ENCODE measurements at regions not wholly inside any gene's neighbourhood (a gene's known extent, or its start where the extent isn't known, plus 50 kb on each side); places are given as distances from the start of the nearest gene placed in this dataset.
"Not testable (repeated sequence)": the region's sequence is repeated elsewhere in the genome, so short reads cannot be mapped to it uniquely, and the experiment has no call there.

- ATAC-seq (peak in 2 of 3 donors; percentile 32 to 49), DNase-seq (peak in 1 of 2 donors; percentile 15)
- WGBS (ENCODE audit: insufficient coverage), result 77% methylated on average over 43 of the region's 43 CpGs
Observed at GRCh38 chr17:83024218-83024971, 55.0 kb upstream of the METRNL start.

GRCh38 chr17:83025636-83026280 lies 53.7 kb upstream of the METRNL start:
- peak overlapping the region; percentile 46 for H3K4me3 Mint-ChIP-seq
- H3K4me1 Mint-ChIP-seq, result peaks cover 16 to 33% of the 10 kb centered on the region in 2 donors
- no peaks in the 10 kb centered on the region for H3K27me3 ChIP-seq (ENCODE audit: control insufficient read depth, insufficient read depth, low read length)
- H3K36me3 Mint-ChIP-seq, result no peaks in the 10 kb centered on the region
- no peak overlapping the region for H3K27ac Mint-ChIP-seq
- H3K27me3 Mint-ChIP-seq (ENCODE audit: low read depth in 2 of 2), result no peaks in the 10 kb centered on the region
- ATAC-seq, result no peak
- H3K4me3 ChIP-seq (ENCODE audit: low read length), result no peak overlapping the region
- intact Hi-C loops (cut with micrococcal nuclease), result no loop called here
- peaks cover 35% of the 10 kb centered on the region for H3K4me1 ChIP-seq (ENCODE audit: control insufficient read depth, insufficient read depth, low read length)
- H3K9me3 ChIP-seq (ENCODE audit: control insufficient read depth, insufficient read depth, low read length), result no peaks in the 10 kb centered on the region
- no peak for TF ChIP-seq CTCF (IDR thresholded peaks at IDR 0.05)
- H3K9me3 Mint-ChIP-seq, result no peaks in the 10 kb centered on the region
- no peaks in the 10 kb centered on the region for H3K36me3 ChIP-seq (ENCODE audit: control insufficient read depth, insufficient read depth, low read length)
- H3K27ac ChIP-seq (ENCODE audit: low read length), result no peak overlapping the region
- no peak for DNase-seq
- 88% methylated on average over 31 of the region's 31 CpGs for WGBS (ENCODE audit: insufficient coverage)

More at GRCh38 chr17:83024218-83024971, 55.0 kb upstream of the METRNL start:
- no peaks in the 10 kb centered on the region for H3K9me3 Mint-ChIP-seq
- no peak overlapping the region for H3K4me3 ChIP-seq (ENCODE audit: low read length)
- H3K4me1 ChIP-seq (ENCODE audit: control insufficient read depth, insufficient read depth, low read length), result peaks cover 35% of the 10 kb centered on the region
- no peaks in the 10 kb centered on the region for H3K9me3 ChIP-seq (ENCODE audit: control insufficient read depth, insufficient read depth, low read length)
- H3K36me3 Mint-ChIP-seq, result no peaks in the 10 kb centered on the region
- H3K27me3 Mint-ChIP-seq (ENCODE audit: low read depth in 2 of 2), result no peaks in the 10 kb centered on the region
- intact Hi-C loops (cut with micrococcal nuclease), result no loop called here
- no peak overlapping the region for H3K27ac Mint-ChIP-seq
- peaks cover 16 to 28% of the 10 kb centered on the region in 2 donors for H3K4me1 Mint-ChIP-seq
- no peaks in the 10 kb centered on the region for H3K36me3 ChIP-seq (ENCODE audit: control insufficient read depth, insufficient read depth, low read length)
- H3K4me3 Mint-ChIP-seq, result no peak overlapping the region
- H3K27me3 ChIP-seq (ENCODE audit: control insufficient read depth, insufficient read depth, low read length), result no peaks in the 10 kb centered on the region
- H3K27ac ChIP-seq (ENCODE audit: low read length), result no peak overlapping the region
- TF ChIP-seq CTCF (IDR thresholded peaks at IDR 0.05), result no peak

GRCh38 chr17:83026311-83026811 lies 53.0 kb upstream of the METRNL start:
- Mint-ChIP-seq H3K36me3 (no peaks in the 10 kb centered on the region), H3K27ac (no peak overlapping the region), H3K4me1 (peaks cover 16 to 33% of the 10 kb centered on the region in 2 donors), H3K27me3 (ENCODE audit: low read depth in 2 of 2) (no peaks in the 10 kb centered on the region), H3K9me3 (no peaks in the 10 kb centered on the region), H3K4me3 (peak overlapping the region; percentile 46)
- 46% methylated on average over 7 of the region's 14 CpGs for WGBS (ENCODE audit: insufficient coverage)
- Histone ChIP-seq H3K9me3 (ENCODE audit: control insufficient read depth, insufficient read depth, low read length) (no peaks in the 10 kb centered on the region), H3K4me3 (ENCODE audit: low read length) (no peak overlapping the region), H3K27ac (ENCODE audit: low read length) (no peak overlapping the region), H3K4me1 (ENCODE audit: control insufficient read depth, insufficient read depth, low read length) (peaks cover 35% of the 10 kb centered on the region), H3K36me3 (ENCODE audit: control insufficient read depth, insufficient read depth, low read length) (no peaks in the 10 kb centered on the region), H3K27me3 (ENCODE audit: control insufficient read depth, insufficient read depth, low read length) (no peaks in the 10 kb centered on the region)
- intact Hi-C loops (cut with micrococcal nuclease), result no loop called here
- no peak for TF ChIP-seq CTCF (IDR thresholded peaks at IDR 0.05)
- DNase-seq (peak in 1 of 2 donors; percentile 13), ATAC-seq (peak in 2 of 3 donors; percentile 30 to 43)

GRCh38 chr17:83026921-83027320 lies 52.5 kb upstream of the METRNL start:
- H3K36me3 Mint-ChIP-seq; H3K36me3 ChIP-seq (ENCODE audit: control insufficient read depth, insufficient read depth, low read length); H3K27ac ChIP-seq (ENCODE audit: low read length); H3K9me3 ChIP-seq (ENCODE audit: control insufficient read depth, insufficient read depth, low read length); DNase-seq; H3K27ac Mint-ChIP-seq; intact Hi-C loops (cut with micrococcal nuclease); ATAC-seq; H3K9me3 Mint-ChIP-seq; H3K27me3 Mint-ChIP-seq (ENCODE audit: low read depth in 2 of 2); H3K4me3 ChIP-seq (ENCODE audit: low read length); H3K27me3 ChIP-seq (ENCODE audit: control insufficient read depth, insufficient read depth, low read length): not testable (repeated sequence)
- Mint-ChIP-seq H3K4me3 (peak overlapping the region; percentile 29), H3K4me1 (peaks cover 16 to 33% of the 10 kb centered on the region in 2 donors)
- 75% methylated on average over 5 of the region's 11 CpGs for WGBS (ENCODE audit: insufficient coverage)
- peaks cover 35% of the 10 kb centered on the region for H3K4me1 ChIP-seq (ENCODE audit: control insufficient read depth, insufficient read depth, low read length)
